Mucosa of stomach (tissue), 1 donor: ENCODE measurements at regions not wholly inside any gene's neighbourhood (a gene's known extent, or its start where the extent isn't known, plus 50 kb on each side); places are given as distances from the start of the nearest gene placed in this dataset.

Source experiments
- H3K27me3 ChIP-seq: one replicate; pipeline ENCODE4 v1.7.0; 2013; ENCODE audit warnings: mild to moderate bottlenecking, low read length; ENCODE audit not compliant: control insufficient read depth, insufficient read depth
- H3K36me3 ChIP-seq: one replicate; pipeline ENCODE4 v1.7.0; 2013; ENCODE audit warnings: low read length; ENCODE audit not compliant: control insufficient read depth, insufficient read depth
- H3K4me1 ChIP-seq: one replicate; pipeline ENCODE4 v1.7.0; 2013; ENCODE audit warnings: mild to moderate bottlenecking, low read length; ENCODE audit not compliant: control insufficient read depth, insufficient read depth
- H3K4me3 ChIP-seq: one replicate; pipeline ENCODE4 v1.7.0; 2013; ENCODE audit warnings: low read length
- H3K9ac ChIP-seq: one replicate; pipeline ENCODE4 v1.7.0; 2013; ENCODE audit warnings: mild to moderate bottlenecking, low read length, moderate library complexity
- H3K9me3 ChIP-seq: one replicate; pipeline ENCODE4 v1.7.0; 2013; ENCODE audit warnings: mild to moderate bottlenecking, low read length, moderate library complexity; ENCODE audit not compliant: control insufficient read depth
- donor health status: Pancreatic carcinoma.

DNA sequence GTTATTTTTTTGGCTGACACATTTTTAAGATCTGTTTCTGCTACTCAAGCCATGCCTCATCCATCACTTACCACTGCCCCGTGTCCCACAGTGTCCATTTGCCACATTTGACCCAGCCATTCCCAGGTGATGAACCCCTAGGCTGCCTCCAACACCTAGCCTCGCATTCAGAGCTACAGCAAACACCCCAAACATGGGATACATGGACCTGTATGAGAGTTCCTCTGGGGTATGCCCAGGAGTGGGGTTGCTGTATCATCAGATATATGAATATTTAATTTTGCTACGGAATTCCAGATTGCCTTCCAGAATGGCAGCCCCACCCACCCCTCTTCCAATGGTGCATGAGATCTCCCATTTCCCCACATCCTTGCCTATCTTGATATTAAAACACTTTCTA is 190.1 kb upstream of the RNF32 start:
- Histone ChIP-seq H3K36me3 (no peaks in the 10 kb centered on the region), H3K9ac (no peak overlapping the region), H3K27me3 (no peaks in the 10 kb centered on the region), H3K4me1 (no peaks in the 10 kb centered on the region), H3K9me3 (no peaks in the 10 kb centered on the region), H3K4me3 (no peak overlapping the region)

DNA sequence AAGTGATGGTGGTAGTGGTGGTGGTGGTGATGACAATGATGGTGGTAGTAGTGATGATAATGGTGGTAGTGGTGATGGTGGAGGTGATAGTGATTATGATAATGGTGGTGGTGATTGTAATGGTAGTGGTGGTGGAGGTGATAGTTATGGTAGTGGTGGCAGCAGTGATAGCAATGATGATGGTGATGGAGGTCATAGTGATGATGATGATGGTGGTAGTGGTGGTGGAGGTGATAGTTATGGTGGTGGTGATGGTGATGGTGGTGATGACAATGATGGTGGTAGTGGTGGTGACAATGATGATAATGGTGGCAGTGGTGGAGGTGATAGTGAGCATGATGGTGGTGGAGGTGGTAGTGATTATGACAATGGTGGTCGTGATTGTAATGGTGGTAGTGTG is 191.7 kb upstream of the RNF32 start:
- H3K9ac ChIP-seq: no peak overlapping the region
- no peaks in the 10 kb centered on the region for H3K27me3 ChIP-seq
- H3K36me3 ChIP-seq: no peaks in the 10 kb centered on the region
- H3K4me3 ChIP-seq: no peak overlapping the region
- no peaks in the 10 kb centered on the region for H3K9me3 ChIP-seq
- H3K4me1 ChIP-seq: no peaks in the 10 kb centered on the region

DNA sequence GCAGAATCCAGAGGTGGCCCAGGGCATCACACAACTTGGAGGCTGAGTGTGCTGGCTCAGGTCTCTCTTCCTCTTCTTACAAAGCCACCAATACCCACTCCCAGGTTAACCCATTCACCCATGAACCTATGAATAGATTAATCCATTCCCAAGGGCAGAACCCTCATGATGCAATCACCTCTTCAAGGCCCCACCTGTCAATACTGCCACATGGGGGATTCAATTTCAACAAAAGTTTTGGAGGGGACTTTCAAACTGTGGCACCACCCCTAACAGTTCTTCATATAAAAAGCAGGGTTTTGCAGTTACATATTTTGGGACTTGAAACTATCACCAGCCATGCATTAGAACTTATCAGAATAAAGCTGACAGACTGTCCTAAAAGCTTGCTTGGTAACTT is 193.6 kb upstream of the RNF32 start:
- H3K9ac ChIP-seq: no peak overlapping the region
- H3K4me1 ChIP-seq: no peaks in the 10 kb centered on the region
- no peaks in the 10 kb centered on the region for H3K9me3 ChIP-seq
- H3K27me3 ChIP-seq: peaks cover 7% of the 10 kb centered on the region
- H3K36me3 ChIP-seq: no peaks in the 10 kb centered on the region
- no peak overlapping the region for H3K4me3 ChIP-seq

DNA sequence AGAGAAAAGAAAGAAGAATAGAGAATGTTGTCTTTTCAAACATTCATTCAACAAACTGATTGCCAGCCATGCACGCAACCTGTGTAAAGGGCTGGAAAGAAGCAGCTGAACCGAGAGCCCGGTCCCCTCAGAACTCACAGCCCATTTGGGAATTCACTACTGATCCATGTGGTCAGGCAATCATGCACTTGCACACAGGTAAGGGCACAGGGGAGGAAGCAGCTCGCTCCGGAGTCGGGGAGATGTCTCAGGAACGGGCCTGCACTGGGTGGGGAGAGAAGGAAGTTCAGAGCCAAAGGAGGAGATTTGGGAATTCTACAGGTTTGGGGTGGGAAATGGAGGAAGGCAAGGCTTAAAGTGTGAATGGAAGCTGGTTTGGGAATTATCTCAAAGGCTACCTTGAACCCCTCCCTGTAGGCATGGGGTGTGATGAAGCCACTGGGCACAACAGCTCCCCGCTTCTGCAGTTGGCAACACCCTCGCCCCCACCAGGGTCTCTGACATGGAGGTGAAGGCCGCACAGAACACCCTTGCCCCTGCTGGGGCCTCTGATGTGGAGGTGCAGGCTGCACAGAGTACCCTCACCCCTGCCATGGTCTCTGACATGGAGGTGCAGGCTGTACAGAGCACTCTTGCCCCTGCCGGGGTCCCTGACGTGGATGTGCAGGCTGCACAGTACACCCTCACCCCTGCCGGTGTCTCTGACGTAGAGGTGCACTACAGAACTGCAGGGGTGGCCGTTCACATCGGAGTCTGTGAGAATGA is 194.4 kb upstream of the RNF32 start:
- Histone ChIP-seq H3K9ac (no peak overlapping the region), H3K4me3 (no peak overlapping the region), H3K4me1 (no peaks in the 10 kb centered on the region), H3K36me3 (no peaks in the 10 kb centered on the region), H3K27me3 (peaks cover 7% of the 10 kb centered on the region), H3K9me3 (no peaks in the 10 kb centered on the region)

DNA sequence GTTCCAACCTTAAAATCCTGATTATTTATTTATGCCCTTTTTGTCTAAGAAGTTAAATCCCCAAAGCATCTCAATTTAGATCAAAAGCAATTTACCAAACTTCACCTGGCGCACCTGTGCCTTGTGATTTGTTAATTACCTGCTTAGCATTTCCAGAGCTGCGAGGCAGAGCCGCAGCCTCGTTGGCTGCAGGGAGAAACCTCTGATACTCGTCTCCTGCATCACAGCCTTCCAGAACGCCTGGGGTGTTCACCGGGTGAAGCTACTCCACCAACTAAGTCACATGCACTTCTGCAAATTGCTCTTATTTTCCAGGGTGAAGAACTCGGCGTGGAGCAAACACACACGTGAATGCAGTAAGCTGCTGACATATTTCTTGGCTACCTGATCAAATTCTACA is 198.1 kb upstream of the RNF32 start:
- H3K4me3 ChIP-seq: no peak overlapping the region
- no peaks in the 10 kb centered on the region for H3K9me3 ChIP-seq
- no peaks in the 10 kb centered on the region for H3K4me1 ChIP-seq
- H3K9ac ChIP-seq: no peak overlapping the region
- H3K36me3 ChIP-seq: no peaks in the 10 kb centered on the region
- peaks cover 7% of the 10 kb centered on the region for H3K27me3 ChIP-seq

DNA sequence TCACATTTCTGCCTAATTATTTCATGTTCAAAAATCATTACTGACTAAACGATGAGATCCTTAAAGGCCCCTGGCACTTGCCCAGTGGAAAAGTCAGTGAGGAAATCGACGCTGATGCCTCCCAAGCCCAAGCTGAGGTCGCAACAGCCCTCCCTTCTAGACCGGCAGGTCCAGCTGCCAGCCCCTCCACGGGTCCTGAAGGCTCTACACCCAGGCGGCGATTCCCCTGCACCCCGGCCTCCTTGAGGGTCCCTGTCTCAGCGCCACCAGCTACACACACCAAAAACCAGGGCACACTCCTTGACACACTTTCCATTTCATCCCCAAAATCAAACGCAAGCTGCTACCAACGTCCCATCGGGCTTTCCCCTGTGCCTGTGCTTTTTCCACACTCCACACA is 200.1 kb upstream of the RNF32 start:
- Histone ChIP-seq H3K27me3 (peaks cover 7% of the 10 kb centered on the region), H3K4me1 (no peaks in the 10 kb centered on the region)

DNA sequence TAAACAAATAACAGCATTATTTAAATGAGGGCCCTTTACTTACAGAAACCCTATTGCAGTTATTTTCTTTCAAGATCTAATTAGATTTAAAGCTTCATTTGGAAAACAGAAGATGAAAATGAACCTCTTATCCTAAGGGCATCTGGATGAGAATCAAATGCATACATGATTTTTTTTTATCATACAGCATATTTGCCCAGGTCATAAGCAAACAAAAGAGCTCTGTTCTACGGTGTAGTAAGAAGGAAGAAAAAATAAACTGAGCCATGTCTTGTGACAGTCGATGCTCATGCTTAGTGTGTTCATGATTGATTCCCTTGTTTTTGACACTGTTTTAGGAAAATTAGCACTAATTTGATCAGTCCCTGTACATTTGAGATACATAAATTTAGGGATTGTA is 202.6 kb upstream of the RNF32 start:
- peaks cover 6% of the 10 kb centered on the region for H3K27me3 ChIP-seq
- no peaks in the 10 kb centered on the region for H3K36me3 ChIP-seq
- no peaks in the 10 kb centered on the region for H3K4me1 ChIP-seq
- no peak overlapping the region for H3K4me3 ChIP-seq
- H3K9me3 ChIP-seq: no peaks in the 10 kb centered on the region
- no peak overlapping the region for H3K9ac ChIP-seq

More for the DNA sequence above, 200.1 kb upstream of the RNF32 start:
- no peak overlapping the region for H3K9ac ChIP-seq
- no peaks in the 10 kb centered on the region for H3K9me3 ChIP-seq
- no peak overlapping the region for H3K4me3 ChIP-seq
- H3K36me3 ChIP-seq: no peaks in the 10 kb centered on the region

DNA sequence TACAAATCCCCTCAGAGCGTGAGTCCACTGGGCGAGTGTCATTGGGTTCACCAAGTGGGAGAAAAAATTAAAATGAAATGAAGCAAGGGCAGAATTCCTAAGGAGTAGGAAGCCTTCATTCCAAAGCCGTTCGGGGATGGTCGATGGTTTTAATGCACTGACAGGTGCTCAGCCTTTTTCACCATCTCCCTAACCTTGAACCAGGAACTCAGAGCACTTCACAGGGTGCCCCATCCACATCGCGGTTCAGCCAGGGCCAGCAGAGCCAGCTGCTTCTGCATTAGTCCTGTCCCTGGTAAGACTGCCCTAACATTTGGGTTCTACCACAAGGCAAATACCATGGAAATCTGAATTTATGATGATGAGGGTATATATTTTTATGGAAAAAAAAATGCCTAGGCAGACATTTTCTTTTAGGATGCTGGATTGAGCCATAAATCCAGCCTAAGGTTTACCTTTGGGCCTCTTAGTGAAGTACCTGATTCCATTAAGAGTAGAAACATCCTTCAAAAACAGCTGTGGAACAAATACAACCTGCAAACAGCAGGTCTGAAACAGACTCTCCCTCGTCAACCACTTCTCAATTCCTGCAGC is 203.5 kb upstream of the RNF32 start:
- no peaks in the 10 kb centered on the region for H3K4me1 ChIP-seq
- H3K27me3 ChIP-seq: no peaks in the 10 kb centered on the region
- no peaks in the 10 kb centered on the region for H3K36me3 ChIP-seq
- H3K4me3 ChIP-seq: no peak overlapping the region
- H3K9ac ChIP-seq: no peak overlapping the region
- H3K9me3 ChIP-seq: no peaks in the 10 kb centered on the region

DNA sequence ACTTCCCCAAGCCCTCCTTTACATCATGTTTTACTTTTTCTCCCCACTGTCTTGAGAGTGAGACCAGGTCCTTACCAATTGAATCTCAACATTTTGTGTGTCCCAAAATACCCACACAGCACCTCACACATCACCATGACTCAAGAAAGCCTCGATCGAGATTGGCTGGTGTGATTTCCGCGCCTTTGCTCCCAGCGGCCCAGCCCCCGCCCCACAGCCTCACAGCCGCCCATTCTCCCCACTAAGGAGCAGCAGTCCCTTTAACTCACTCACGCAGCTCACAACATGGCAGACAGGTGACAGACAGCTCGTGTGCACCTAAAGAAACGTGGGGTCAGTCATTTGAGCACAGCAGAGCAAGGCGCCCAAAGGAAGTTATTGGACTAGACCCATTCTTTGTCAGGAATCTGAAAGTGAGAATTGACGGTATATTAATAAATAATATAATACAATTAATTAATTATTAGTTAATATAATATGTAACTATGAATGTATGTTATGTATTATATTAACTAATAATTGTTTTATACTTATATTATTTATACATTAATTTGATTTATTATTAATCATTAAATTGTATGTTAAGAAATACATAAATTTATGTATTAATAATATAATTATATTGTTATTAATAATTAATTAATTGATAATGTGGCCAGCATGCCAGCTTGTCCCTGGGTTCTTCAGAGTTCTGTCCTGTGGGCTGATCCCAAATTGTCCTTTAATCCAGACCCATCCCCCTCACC is 204.9 kb upstream of the RNF32 start:
- Histone ChIP-seq H3K9me3 (no peaks in the 10 kb centered on the region), H3K27me3 (no peaks in the 10 kb centered on the region), H3K4me1 (no peaks in the 10 kb centered on the region), H3K4me3 (no peak overlapping the region), H3K36me3 (no peaks in the 10 kb centered on the region), H3K9ac (no peak overlapping the region)

DNA sequence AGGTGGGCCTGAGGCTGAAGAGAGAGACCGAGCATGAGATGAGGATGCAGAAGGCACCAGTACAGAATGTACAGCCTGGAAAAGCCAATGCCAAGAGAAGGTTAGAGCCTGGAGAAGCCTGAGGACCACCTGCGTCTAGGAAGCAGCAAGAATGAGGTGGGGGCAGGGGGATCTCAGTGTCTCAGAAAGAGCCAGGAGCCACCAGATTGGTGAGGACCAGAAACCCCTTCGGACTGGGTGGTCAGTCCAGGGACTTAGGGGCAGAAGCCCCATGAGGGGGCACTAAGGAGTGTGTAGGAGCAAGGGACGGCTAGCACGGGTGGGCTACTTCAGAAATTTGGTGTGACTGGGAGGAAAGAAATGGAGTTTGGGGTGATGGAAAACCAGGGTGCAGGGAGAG is 205.9 kb upstream of the RNF32 start:
- Histone ChIP-seq H3K27me3 (no peaks in the 10 kb centered on the region), H3K36me3 (no peaks in the 10 kb centered on the region), H3K4me3 (no peak overlapping the region), H3K9ac (no peak overlapping the region), H3K9me3 (no peaks in the 10 kb centered on the region), H3K4me1 (no peaks in the 10 kb centered on the region)

DNA sequence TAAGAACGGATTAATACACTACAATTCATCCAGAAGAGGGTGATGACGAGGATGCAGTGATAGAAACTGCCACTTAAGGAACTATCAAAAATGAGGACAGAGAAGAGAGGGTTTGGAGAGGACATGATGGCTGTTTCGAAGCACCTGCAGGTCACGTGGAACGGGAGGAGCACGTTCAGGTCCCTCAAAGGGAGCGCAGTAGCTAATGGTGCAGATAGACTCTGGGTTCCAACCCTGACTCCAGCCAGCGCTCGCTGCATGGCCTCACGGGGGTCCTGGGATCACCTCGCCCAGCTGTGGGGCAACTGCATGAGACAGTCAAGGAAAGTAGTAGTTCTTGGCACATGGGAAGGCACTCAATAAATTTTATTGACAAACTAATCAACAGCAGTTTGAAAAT is 208.6 kb upstream of the RNF32 start:
- H3K4me1 ChIP-seq: no peaks in the 10 kb centered on the region
- no peaks in the 10 kb centered on the region for H3K9me3 ChIP-seq
- no peak overlapping the region for H3K4me3 ChIP-seq
- H3K9ac ChIP-seq: no peak overlapping the region
- H3K27me3 ChIP-seq: no peaks in the 10 kb centered on the region
- no peaks in the 10 kb centered on the region for H3K36me3 ChIP-seq

DNA sequence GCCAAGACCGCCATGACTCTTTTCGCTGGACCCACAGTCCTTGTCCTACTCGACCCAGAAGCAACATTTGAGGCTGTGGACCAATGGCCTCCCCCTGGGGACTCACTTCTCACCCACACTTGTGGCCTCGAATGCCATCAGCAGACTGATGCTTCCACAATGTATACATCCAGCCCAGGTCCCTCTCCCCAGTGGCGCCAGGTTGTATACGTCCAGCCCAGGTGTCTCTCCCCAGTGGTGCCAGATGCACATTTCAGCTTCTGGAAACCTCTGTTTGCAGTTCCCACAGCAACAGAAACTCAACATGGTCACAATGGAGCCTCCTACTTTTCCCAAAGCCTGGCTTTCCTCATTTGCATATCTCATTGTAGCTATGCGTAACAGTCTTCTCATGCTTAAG is 210.5 kb upstream of the RNF32 start:
- no peaks in the 10 kb centered on the region for H3K27me3 ChIP-seq
- H3K9me3 ChIP-seq: no peaks in the 10 kb centered on the region
- no peaks in the 10 kb centered on the region for H3K36me3 ChIP-seq
- no peak overlapping the region for H3K9ac ChIP-seq
- no peak overlapping the region for H3K4me3 ChIP-seq
- no peaks in the 10 kb centered on the region for H3K4me1 ChIP-seq
